ENCODE measurements at regions not wholly inside any gene's neighbourhood (a gene's known extent, or its start where the extent isn't known, plus 50 kb on each side); places are given as distances from the start of the nearest gene placed in this dataset.
A peak's percentile ranks its signal among the peaks of the same experiment; 100 is the strongest.

- no peak for DNase-seq (ENCODE audit: low spot score)
- ATAC-seq, result peak; percentile 72
- intact Hi-C loops (cut with DNase I), result no loop called here
Observed at GRCh38 chr18:37762076-37762621, 196.6 kb upstream of the CELF4 start.

GRCh38 chr18:37754141-37754540, 188.5 kb upstream of the CELF4 start:
- no peak for ATAC-seq
- intact Hi-C loops (cut with DNase I), result no loop called here

GRCh38 chr18:37742436-37742835, 176.8 kb upstream of the CELF4 start:
- intact Hi-C loops (cut with DNase I), result no loop called here
- DNase-seq (ENCODE audit: low spot score) (no peak), ATAC-seq (no peak)

More at GRCh38 chr18:37754141-37754540, 188.5 kb upstream of the CELF4 start:
- no peak for DNase-seq (ENCODE audit: low spot score)

- intact Hi-C loops (cut with DNase I), result no loop called here
- DNase-seq (ENCODE audit: low spot score) (no peak), ATAC-seq (no peak)
Observed at GRCh38 chr18:37741032-37741623, 175.5 kb upstream of the CELF4 start.

- intact Hi-C loops (cut with DNase I), result no loop called here
- ATAC-seq (no peak), DNase-seq (ENCODE audit: low spot score) (no peak)
Observed at GRCh38 chr18:37734406-37734805, 168.8 kb upstream of the CELF4 start.

- DNase-seq (ENCODE audit: low spot score) (no peak), ATAC-seq (no peak)
- intact Hi-C loops (cut with DNase I), result no loop called here
Observed at GRCh38 chr18:37729716-37730115, 164.1 kb upstream of the CELF4 start.

- intact Hi-C loops (cut with DNase I), result no loop called here
- DNase-seq (ENCODE audit: low spot score) (no peak), ATAC-seq (no peak)
Observed at GRCh38 chr18:37724206-37724605, 158.6 kb upstream of the CELF4 start.

GRCh38 chr18:37721544-37722522, 156.2 kb upstream of the CELF4 start:
- ATAC-seq (peak; percentile 26), DNase-seq (ENCODE audit: low spot score) (no peak)
- intact Hi-C loops (cut with DNase I), result no loop called here

GRCh38 chr18:37720663-37721062, 155.1 kb upstream of the CELF4 start:
- ATAC-seq (peak; percentile 20), DNase-seq (ENCODE audit: low spot score) (no peak)
- intact Hi-C loops (cut with DNase I), result no loop called here

- DNase-seq (ENCODE audit: low spot score) (no peak), ATAC-seq (no peak)
- intact Hi-C loops (cut with DNase I), result no loop called here
Observed at GRCh38 chr18:37717656-37718055, 152.1 kb upstream of the CELF4 start.

- intact Hi-C loops (cut with DNase I), result no loop called here
- ATAC-seq (no peak), DNase-seq (ENCODE audit: low spot score) (no peak)
Observed at GRCh38 chr18:37717098-37717497, 151.5 kb upstream of the CELF4 start.

- ATAC-seq (no peak), DNase-seq (ENCODE audit: low spot score) (no peak)
- intact Hi-C loops (cut with DNase I), result no loop called here
Observed at GRCh38 chr18:37716106-37716735, 150.6 kb upstream of the CELF4 start.

GRCh38 chr18:37714691-37715090, 149.1 kb upstream of the CELF4 start:
- ATAC-seq, result no peak
- DNase-seq (ENCODE audit: low spot score), result no peak

GRCh38 chr18:37712776-37713175, 147.2 kb upstream of the CELF4 start:
- ATAC-seq (no peak), DNase-seq (ENCODE audit: low spot score) (no peak)
- intact Hi-C loops (cut with DNase I), result no loop called here

More at GRCh38 chr18:37714691-37715090, 149.1 kb upstream of the CELF4 start:
- intact Hi-C loops (cut with DNase I), result no loop called here

- intact Hi-C loops (cut with DNase I), result no loop called here
- DNase-seq (ENCODE audit: low spot score) (no peak), ATAC-seq (no peak)
Observed at GRCh38 chr18:37711766-37712505, 146.3 kb upstream of the CELF4 start.

GRCh38 chr18:37710726-37711125, 145.1 kb upstream of the CELF4 start:
- no peak for ATAC-seq
- intact Hi-C loops (cut with DNase I), result no loop called here
- DNase-seq (ENCODE audit: low spot score), result no peak

- no peak for ATAC-seq
- intact Hi-C loops (cut with DNase I), result no loop called here
Observed at GRCh38 chr18:37709740-37710139, 144.1 kb upstream of the CELF4 start.

GRCh38 chr18:37705016-37705415, 139.4 kb upstream of the CELF4 start:
- no peak for DNase-seq (ENCODE audit: low spot score)
- intact Hi-C loops (cut with DNase I), result no loop called here
- no peak for ATAC-seq

More at GRCh38 chr18:37709740-37710139, 144.1 kb upstream of the CELF4 start:
- no peak for DNase-seq (ENCODE audit: low spot score)

- ATAC-seq (no peak), DNase-seq (ENCODE audit: low spot score) (no peak)
- intact Hi-C loops (cut with DNase I), result no loop called here
Observed at GRCh38 chr18:37702841-37703240, 137.2 kb upstream of the CELF4 start.
